ENCODE measurements at regions not wholly inside any gene's neighbourhood (a gene's known extent, or its start where the extent isn't known, plus 50 kb on each side); places are given as distances from the start of the nearest gene placed in this dataset.
"Not testable (repeated sequence)": the region's sequence is repeated elsewhere in the genome, so short reads cannot be mapped to it uniquely, and the experiment has no call there.

DNA sequence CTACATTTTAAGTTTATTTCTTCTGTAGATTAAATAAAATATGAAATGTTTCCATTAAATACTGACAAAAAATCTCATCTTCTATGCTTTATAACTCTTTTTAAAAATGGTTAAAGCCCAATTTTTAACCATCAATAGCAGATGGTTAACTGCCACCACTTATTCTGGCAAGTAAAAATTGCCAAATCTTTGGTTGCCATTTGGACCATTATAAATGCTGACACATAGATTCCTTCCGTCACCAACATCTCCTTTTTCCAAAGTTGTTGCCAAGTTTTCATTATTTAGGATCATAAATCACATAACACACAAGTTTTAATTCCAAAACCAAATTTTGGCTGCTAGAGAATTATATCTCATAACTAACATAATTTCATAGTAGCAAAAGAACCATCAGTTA lies 1614.3 kb downstream of the REEP3 start:
- Histone ChIP-seq H3K27ac (ENCODE audit: low read length) (no peak overlapping the region), H3K36me3 (ENCODE audit: control insufficient read depth in 2 of 2, insufficient read depth in 2 of 2, low read length in 2 of 2) (no peaks in the 10 kb centered on the region), H3K4me1 (ENCODE audit: control insufficient read depth, insufficient read depth, low read length) (no peaks in the 10 kb centered on the region), H3K9me3 (ENCODE audit: control insufficient read depth in 2 of 2, low read length in 2 of 2) (no peaks in the 10 kb centered on the region), H3K4me3 (ENCODE audit: low read length in 2 of 2) (no peak overlapping the region), H3K27me3 (ENCODE audit: control insufficient read depth in 1 of 2, insufficient read depth in 2 of 2, low read length in 2 of 2) (no peaks in the 10 kb centered on the region), H3K9ac (ENCODE audit: low read length in 2 of 2) (no peak overlapping the region)

- Histone ChIP-seq H3K27me3 (ENCODE audit: control insufficient read depth in 1 of 2, insufficient read depth in 2 of 2, low read length in 2 of 2) (no peaks in the 10 kb centered on the region), H3K27ac (ENCODE audit: low read length) (no peak overlapping the region), H3K36me3 (ENCODE audit: control insufficient read depth in 2 of 2, insufficient read depth in 2 of 2, low read length in 2 of 2) (no peaks in the 10 kb centered on the region), H3K9me3 (ENCODE audit: control insufficient read depth in 2 of 2, low read length in 2 of 2) (no peaks in the 10 kb centered on the region), H3K9ac (ENCODE audit: low read length in 2 of 2) (no peak overlapping the region), H3K4me3 (ENCODE audit: low read length in 2 of 2) (no peak overlapping the region), H3K4me1 (ENCODE audit: control insufficient read depth, insufficient read depth, low read length) (no peaks in the 10 kb centered on the region)
Observed at GRCh38 chr10:65142641-65143435, 1621.6 kb downstream of the REEP3 start.

DNA sequence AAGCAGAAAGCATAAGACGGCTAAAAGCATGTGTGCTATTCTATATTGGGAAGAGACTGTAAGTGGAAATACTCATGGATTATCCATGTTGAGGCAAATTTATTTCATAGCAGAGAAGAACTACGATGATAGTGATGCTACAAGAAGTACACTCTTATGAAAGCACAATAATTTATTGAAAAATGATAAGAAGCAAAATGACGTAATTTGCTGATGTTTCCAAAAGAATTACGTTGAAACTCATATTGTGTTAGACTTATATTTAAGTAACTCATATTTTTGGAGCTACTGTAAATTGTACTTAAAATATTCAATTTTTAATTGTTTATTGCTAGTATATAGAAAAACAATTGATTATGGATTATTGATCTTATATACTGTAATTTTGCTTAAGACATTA lies 1622.5 kb downstream of the REEP3 start:
- Histone ChIP-seq H3K4me1 (ENCODE audit: control insufficient read depth, insufficient read depth, low read length) (no peaks in the 10 kb centered on the region), H3K27me3 (ENCODE audit: control insufficient read depth in 1 of 2, insufficient read depth in 2 of 2, low read length in 2 of 2) (no peaks in the 10 kb centered on the region), H3K4me3 (ENCODE audit: low read length in 2 of 2) (no peak overlapping the region), H3K9ac (ENCODE audit: low read length in 2 of 2) (no peak overlapping the region), H3K9me3 (ENCODE audit: control insufficient read depth in 2 of 2, low read length in 2 of 2) (no peaks in the 10 kb centered on the region), H3K36me3 (ENCODE audit: control insufficient read depth in 2 of 2, insufficient read depth in 2 of 2, low read length in 2 of 2) (no peaks in the 10 kb centered on the region), H3K27ac (ENCODE audit: low read length) (no peak overlapping the region)

DNA sequence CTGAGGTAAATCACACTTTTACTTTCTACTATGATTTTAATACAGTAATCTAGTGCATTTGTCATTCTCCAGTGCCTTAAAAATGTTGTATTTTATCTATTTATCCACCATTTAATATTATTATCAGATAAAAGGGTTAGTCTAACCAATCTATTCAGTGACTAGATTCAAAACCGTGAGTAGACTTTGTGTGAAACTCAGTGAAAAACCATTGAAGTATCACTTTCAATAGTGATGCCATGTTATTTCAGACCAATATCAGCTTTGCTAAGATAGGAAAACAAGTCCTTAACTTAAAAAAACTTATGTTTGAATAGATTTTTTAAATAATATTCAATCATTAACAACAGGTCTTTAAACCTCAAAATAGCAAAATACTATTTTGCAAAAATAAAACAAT lies 1628.7 kb downstream of the REEP3 start:
- Histone ChIP-seq H3K4me3 (ENCODE audit: low read length in 2 of 2) (no peak overlapping the region), H3K4me1 (ENCODE audit: control insufficient read depth, insufficient read depth, low read length) (no peaks in the 10 kb centered on the region), H3K27ac (ENCODE audit: low read length) (no peak overlapping the region), H3K27me3 (ENCODE audit: control insufficient read depth in 1 of 2, insufficient read depth in 2 of 2, low read length in 2 of 2) (no peaks in the 10 kb centered on the region), H3K9ac (ENCODE audit: low read length in 2 of 2) (no peak overlapping the region), H3K9me3 (ENCODE audit: control insufficient read depth in 2 of 2, low read length in 2 of 2) (no peaks in the 10 kb centered on the region), H3K36me3 (ENCODE audit: control insufficient read depth in 2 of 2, insufficient read depth in 2 of 2, low read length in 2 of 2) (no peaks in the 10 kb centered on the region)

- no peaks in the 10 kb centered on the region for H3K36me3 ChIP-seq (ENCODE audit: control insufficient read depth in 2 of 2, insufficient read depth in 2 of 2, low read length in 2 of 2)
- H3K9ac ChIP-seq (ENCODE audit: low read length in 2 of 2), result no peak overlapping the region
- no peaks in the 10 kb centered on the region for H3K9me3 ChIP-seq (ENCODE audit: control insufficient read depth in 2 of 2, low read length in 2 of 2)
- no peaks in the 10 kb centered on the region for H3K27me3 ChIP-seq (ENCODE audit: control insufficient read depth in 1 of 2, insufficient read depth in 2 of 2, low read length in 2 of 2)
- H3K4me1 ChIP-seq (ENCODE audit: control insufficient read depth, insufficient read depth, low read length), result no peaks in the 10 kb centered on the region
- no peak overlapping the region for H3K4me3 ChIP-seq (ENCODE audit: low read length in 2 of 2)
- H3K27ac ChIP-seq (ENCODE audit: low read length), result no peak overlapping the region
Observed at GRCh38 chr10:65166272-65166671, 1645.1 kb downstream of the REEP3 start.

- Histone ChIP-seq H3K9me3 (ENCODE audit: control insufficient read depth in 2 of 2, low read length in 2 of 2) (no peaks in the 10 kb centered on the region), H3K36me3 (ENCODE audit: control insufficient read depth in 2 of 2, insufficient read depth in 2 of 2, low read length in 2 of 2) (no peaks in the 10 kb centered on the region), H3K4me1 (ENCODE audit: control insufficient read depth, insufficient read depth, low read length) (no peaks in the 10 kb centered on the region), H3K27ac (ENCODE audit: low read length) (no peak overlapping the region), H3K27me3 (ENCODE audit: control insufficient read depth in 1 of 2, insufficient read depth in 2 of 2, low read length in 2 of 2) (no peaks in the 10 kb centered on the region), H3K9ac (ENCODE audit: low read length in 2 of 2) (no peak overlapping the region), H3K4me3 (ENCODE audit: low read length in 2 of 2) (no peak overlapping the region)
Observed at GRCh38 chr10:65172249-65172648, 1651.0 kb downstream of the REEP3 start.

GRCh38 chr10:65176994-65177393 lies 1655.8 kb downstream of the REEP3 start:
- Histone ChIP-seq H3K36me3 (ENCODE audit: control insufficient read depth in 2 of 2, insufficient read depth in 2 of 2, low read length in 2 of 2) (no peaks in the 10 kb centered on the region), H3K27ac (ENCODE audit: low read length) (no peak overlapping the region), H3K9me3 (ENCODE audit: control insufficient read depth in 2 of 2, low read length in 2 of 2) (no peaks in the 10 kb centered on the region)

DNA sequence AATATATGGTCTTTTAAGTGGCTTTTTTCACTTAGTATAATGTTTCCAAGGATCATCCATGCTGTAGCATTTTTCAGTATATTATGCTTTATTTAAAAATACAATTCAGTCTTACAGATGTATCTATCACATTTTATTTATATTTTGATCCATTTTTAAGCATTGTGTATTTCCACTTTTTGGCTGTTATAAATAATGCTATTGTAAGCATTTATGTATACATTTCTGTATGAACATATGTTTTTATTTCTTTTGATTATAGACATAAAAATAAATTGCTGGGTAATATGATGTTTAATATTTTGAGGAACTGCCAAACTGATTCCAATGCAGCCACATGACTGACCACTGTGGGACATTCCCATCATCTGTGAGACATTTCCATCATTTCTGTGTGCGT lies 1662.0 kb downstream of the REEP3 start:
- no peak overlapping the region for H3K27ac ChIP-seq (ENCODE audit: low read length)
- H3K27me3 ChIP-seq (ENCODE audit: control insufficient read depth in 1 of 2, insufficient read depth in 2 of 2, low read length in 2 of 2), result no peaks in the 10 kb centered on the region
- H3K9me3 ChIP-seq (ENCODE audit: control insufficient read depth in 2 of 2, low read length in 2 of 2), result no peaks in the 10 kb centered on the region
- H3K9ac ChIP-seq (ENCODE audit: low read length in 2 of 2), result no peak overlapping the region
- no peak overlapping the region for H3K4me3 ChIP-seq (ENCODE audit: low read length in 2 of 2)
- H3K36me3 ChIP-seq (ENCODE audit: control insufficient read depth in 2 of 2, insufficient read depth in 2 of 2, low read length in 2 of 2), result no peaks in the 10 kb centered on the region
- no peaks in the 10 kb centered on the region for H3K4me1 ChIP-seq (ENCODE audit: control insufficient read depth, insufficient read depth, low read length)

More at GRCh38 chr10:65176994-65177393, 1655.8 kb downstream of the REEP3 start:
- H3K4me3 ChIP-seq (ENCODE audit: low read length in 2 of 2), result no peak overlapping the region
- no peaks in the 10 kb centered on the region for H3K4me1 ChIP-seq (ENCODE audit: control insufficient read depth, insufficient read depth, low read length)
- H3K27me3 ChIP-seq (ENCODE audit: control insufficient read depth in 1 of 2, insufficient read depth in 2 of 2, low read length in 2 of 2), result no peaks in the 10 kb centered on the region
- no peak overlapping the region for H3K9ac ChIP-seq (ENCODE audit: low read length in 2 of 2)

- not testable (repeated sequence) for H3K9ac ChIP-seq (ENCODE audit: low read length in 2 of 2); H3K27ac ChIP-seq (ENCODE audit: low read length); H3K4me1 ChIP-seq (ENCODE audit: control insufficient read depth, insufficient read depth, low read length); H3K27me3 ChIP-seq (ENCODE audit: control insufficient read depth in 1 of 2, insufficient read depth in 2 of 2, low read length in 2 of 2); H3K4me3 ChIP-seq (ENCODE audit: low read length in 2 of 2); H3K9me3 ChIP-seq (ENCODE audit: control insufficient read depth in 2 of 2, low read length in 2 of 2); H3K36me3 ChIP-seq (ENCODE audit: control insufficient read depth in 2 of 2, insufficient read depth in 2 of 2, low read length in 2 of 2)
Observed at GRCh38 chr10:65186668-65187067, 1665.5 kb downstream of the REEP3 start.

DNA sequence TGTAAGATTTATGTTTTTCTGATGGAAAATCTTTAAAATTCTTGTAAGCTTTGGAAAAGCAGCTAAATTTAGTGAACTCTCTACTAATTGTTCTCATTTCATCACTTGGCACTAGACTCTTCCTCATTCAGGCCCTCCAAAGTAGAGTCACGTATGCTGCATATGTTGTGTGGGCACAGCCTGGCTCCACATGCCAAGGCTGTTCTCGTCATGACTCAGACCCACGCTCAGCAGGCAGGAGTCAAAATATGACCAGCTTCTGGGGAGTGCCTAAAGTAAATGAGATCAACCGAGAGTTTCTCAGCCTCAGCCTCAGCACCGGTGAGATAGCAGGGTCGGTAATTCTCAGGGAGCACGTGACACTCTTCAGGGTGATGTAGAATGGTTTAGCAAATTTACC lies 1672.9 kb downstream of the REEP3 start:
- no peaks in the 10 kb centered on the region for H3K4me1 ChIP-seq (ENCODE audit: control insufficient read depth, insufficient read depth, low read length)
- no peaks in the 10 kb centered on the region for H3K27me3 ChIP-seq (ENCODE audit: control insufficient read depth in 1 of 2, insufficient read depth in 2 of 2, low read length in 2 of 2)
- no peaks in the 10 kb centered on the region for H3K36me3 ChIP-seq (ENCODE audit: control insufficient read depth in 2 of 2, insufficient read depth in 2 of 2, low read length in 2 of 2)
- H3K27ac ChIP-seq (ENCODE audit: low read length), result no peak overlapping the region
- H3K9ac ChIP-seq (ENCODE audit: low read length in 2 of 2), result no peak overlapping the region
- no peak overlapping the region for H3K4me3 ChIP-seq (ENCODE audit: low read length in 2 of 2)
- no peaks in the 10 kb centered on the region for H3K9me3 ChIP-seq (ENCODE audit: control insufficient read depth in 2 of 2, low read length in 2 of 2)

- no peaks in the 10 kb centered on the region for H3K9me3 ChIP-seq (ENCODE audit: control insufficient read depth in 2 of 2, low read length in 2 of 2)
- H3K36me3 ChIP-seq (ENCODE audit: control insufficient read depth in 2 of 2, insufficient read depth in 2 of 2, low read length in 2 of 2), result no peaks in the 10 kb centered on the region
- H3K4me1 ChIP-seq (ENCODE audit: control insufficient read depth, insufficient read depth, low read length), result no peaks in the 10 kb centered on the region
- H3K27ac ChIP-seq (ENCODE audit: low read length), result no peak overlapping the region
- no peak overlapping the region for H3K9ac ChIP-seq (ENCODE audit: low read length in 2 of 2)
- H3K4me3 ChIP-seq (ENCODE audit: low read length in 2 of 2), result no peak overlapping the region
- H3K27me3 ChIP-seq (ENCODE audit: control insufficient read depth in 1 of 2, insufficient read depth in 2 of 2, low read length in 2 of 2), result no peaks in the 10 kb centered on the region
Observed at GRCh38 chr10:65194555-65194954, 1673.4 kb downstream of the REEP3 start.

Data from stomach smooth muscle (tissue), 2 donors.